ENCODE measurements at regions not wholly inside any gene's neighbourhood (a gene's known extent, or its start where the extent isn't known, plus 50 kb on each side); places are given as distances from the start of the nearest gene placed in this dataset.

GRCh38 chr7:52652621-52653020 is 382.8 kb upstream of the POM121L12 start:
- TF ChIP-seq, protein P1, sequence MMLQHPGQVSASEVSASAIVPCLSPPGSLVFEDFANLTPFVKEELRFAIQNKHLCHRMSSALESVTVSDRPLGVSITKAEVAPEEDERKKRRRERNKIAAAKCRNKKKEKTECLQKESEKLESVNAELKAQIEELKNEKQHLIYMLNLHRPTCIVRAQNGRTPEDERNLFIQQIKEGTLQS (IDR thresholded peaks at IDR 0.05; ENCODE audit: insufficient read depth, low read depth, low read length) = no peak
- TF ChIP-seq JUND (IDR thresholded peaks at IDR 0.05; ENCODE audit: low read length) = no peak
- no peak for TF ChIP-seq CEBPB (IDR thresholded peaks at IDR 0.05; ENCODE audit: low read depth, low read length)
- TF ChIP-seq, protein P2, sequence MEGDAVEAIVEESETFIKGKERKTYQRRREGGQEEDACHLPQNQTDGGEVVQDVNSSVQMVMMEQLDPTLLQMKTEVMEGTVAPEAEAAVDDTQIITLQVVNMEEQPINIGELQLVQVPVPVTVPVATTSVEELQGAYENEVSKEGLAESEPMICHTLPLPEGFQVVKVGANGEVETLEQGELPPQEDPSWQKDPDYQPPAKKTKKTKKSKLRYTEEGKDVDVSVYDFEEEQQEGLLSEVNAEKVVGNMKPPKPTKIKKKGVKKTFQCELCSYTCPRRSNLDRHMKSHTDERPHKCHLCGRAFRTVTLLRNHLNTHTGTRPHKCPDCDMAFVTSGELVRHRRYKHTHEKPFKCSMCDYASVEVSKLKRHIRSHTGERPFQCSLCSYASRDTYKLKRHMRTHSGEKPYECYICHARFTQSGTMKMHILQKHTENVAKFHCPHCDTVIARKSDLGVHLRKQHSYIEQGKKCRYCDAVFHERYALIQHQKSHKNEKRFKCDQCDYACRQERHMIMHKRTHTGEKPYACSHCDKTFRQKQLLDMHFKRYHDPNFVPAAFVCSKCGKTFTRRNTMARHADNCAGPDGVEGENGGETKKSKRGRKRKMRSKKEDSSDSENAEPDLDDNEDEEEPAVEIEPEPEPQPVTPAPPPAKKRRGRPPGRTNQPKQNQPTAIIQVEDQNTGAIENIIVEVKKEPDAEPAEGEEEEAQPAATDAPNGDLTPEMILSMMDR (IDR thresholded peaks at IDR 0.05; ENCODE audit: control extremely low read depth in 1 of 3, insufficient read depth in 1 of 3, low read depth in 1 of 3, low read length in 3 of 3) = no peak
- no peak for TF ChIP-seq ZNF274 (IDR thresholded peaks at IDR 0.05; ENCODE audit: borderline replicate concordance, extremely low read depth, low read length)
- no peak for TF ChIP-seq POLR2A (IDR thresholded peaks at IDR 0.05; ENCODE audit: control extremely low read depth in 1 of 2, low read depth in 2 of 2, low read length in 2 of 2)

Data from H1 (cell line).